ENCODE measurements at regions not wholly inside any gene's neighbourhood (a gene's known extent, or its start where the extent isn't known, plus 50 kb on each side); places are given as distances from the start of the nearest gene placed in this dataset.
"Not testable (repeated sequence)": the region's sequence is repeated elsewhere in the genome, so short reads cannot be mapped to it uniquely, and the experiment has no call there.

DNA sequence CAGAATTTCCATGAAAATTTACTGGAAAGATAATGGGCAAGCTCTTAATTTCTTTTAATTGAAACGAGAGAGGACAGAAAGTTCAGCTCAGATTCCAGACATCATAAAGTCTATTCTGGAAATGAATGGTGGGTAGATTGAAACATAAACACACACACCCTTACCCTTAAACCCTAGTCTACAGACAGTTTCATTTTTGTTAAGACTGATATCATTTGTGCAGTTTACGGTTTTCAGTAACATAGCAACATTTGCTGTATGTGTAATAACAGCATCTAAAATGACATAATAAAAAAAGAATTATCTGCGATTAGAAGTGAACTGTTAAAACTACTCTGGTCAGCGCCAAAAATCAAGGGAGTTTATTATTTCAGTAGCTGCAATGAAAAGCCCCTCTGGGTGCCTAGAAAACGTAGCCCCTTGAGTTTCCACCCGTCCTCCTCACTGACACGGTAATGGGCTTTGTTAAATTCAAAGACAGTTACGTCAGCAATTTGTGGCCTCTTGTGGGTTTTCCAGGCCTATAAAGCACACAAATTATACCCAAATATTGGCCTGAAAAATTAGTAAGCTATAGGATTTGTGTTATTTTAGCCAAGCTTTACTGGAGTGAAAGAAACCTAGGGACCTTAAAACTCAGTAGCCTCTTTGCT is 520.6 kb upstream of the SOX9 start:
- no peak for ATAC-seq (ENCODE audit: low read depth in 2 of 2)

DNA sequence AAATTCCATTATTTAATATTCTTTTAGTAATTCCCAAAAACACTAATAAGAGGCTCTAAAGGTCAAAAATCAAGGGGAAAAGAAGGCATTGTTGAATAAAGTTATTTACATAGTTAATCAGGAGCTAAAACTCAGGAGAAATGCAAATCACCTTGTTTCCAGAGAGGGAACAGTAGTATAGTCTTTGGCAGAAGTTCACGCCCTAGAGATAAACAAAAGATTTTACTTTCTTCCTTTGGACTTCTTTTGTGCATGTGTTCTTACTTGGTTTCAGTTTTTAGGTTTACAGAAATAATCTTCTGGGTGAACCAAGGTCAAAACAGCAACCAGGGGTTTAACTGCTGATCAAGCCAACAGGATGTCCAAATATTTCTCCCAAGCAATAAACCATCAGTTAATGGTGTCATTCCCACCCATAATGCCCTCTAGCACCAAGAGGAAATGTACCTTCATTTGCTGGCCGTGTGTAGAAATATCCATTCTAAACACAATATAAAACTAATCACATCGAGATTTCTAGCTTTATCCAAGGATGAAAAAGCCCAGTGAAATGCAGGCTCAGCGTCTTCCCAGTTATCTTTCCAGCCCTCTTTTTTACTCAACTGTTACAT is 518.8 kb upstream of the SOX9 start:
- H3K27me3 Mint-ChIP-seq, result no peaks in the 10 kb centered on the region

More for the DNA sequence above, 520.6 kb upstream of the SOX9 start:
- Mint-ChIP-seq H3K36me3 (no peaks in the 10 kb centered on the region), H3K4me3 (no peak overlapping the region), H3K4me1 (no peaks in the 10 kb centered on the region), H3K9me3 (peaks cover 0 to 23% (median 4%) of the 10 kb centered on the region in 7 donors), H3K27me3 (no peaks in the 10 kb centered on the region), H3K27ac (no peak overlapping the region)
- H3K36me3 ChIP-seq (ENCODE audit: control insufficient read depth, insufficient read depth, low read length), result no peaks in the 10 kb centered on the region
- H3K4me1 ChIP-seq (ENCODE audit: control insufficient read depth, insufficient read depth, low read length, poor library complexity, severe bottlenecking), result no peaks in the 10 kb centered on the region
- H3K27me3 ChIP-seq (ENCODE audit: control insufficient read depth, insufficient read depth, low read length), result no peaks in the 10 kb centered on the region
- peaks cover 0 to 4% of the 10 kb centered on the region in 2 experiments for H3K9me3 ChIP-seq (ENCODE audit: control insufficient read depth in 2 of 2, low read length in 2 of 2)
- DNase-seq, result no peak
- H3K4me3 ChIP-seq (ENCODE audit: low read depth, low read length), result no peak overlapping the region
- no peak overlapping the region for H3K27ac ChIP-seq (ENCODE audit: insufficient read depth, low read length, poor library complexity, severe bottlenecking)

DNA sequence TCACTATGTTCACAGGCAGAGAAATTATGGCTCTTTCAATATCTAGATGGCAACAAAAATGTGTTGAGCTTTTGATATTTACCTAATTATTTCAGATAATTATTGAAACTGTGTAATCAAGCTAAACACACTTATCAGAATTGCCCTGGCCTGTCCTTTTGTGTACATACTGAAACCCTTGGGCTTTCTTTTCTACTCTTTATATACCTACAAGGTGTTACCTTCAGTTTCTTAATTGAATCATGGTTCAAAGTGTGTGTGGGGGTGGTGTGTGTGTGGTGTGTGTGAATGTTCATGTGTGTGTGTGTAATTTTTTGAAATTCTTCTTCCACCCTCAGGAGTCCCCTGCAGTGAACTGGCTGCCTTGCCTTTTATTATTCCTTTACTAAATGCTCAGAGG is 506.8 kb upstream of the SOX9 start:
- Mint-ChIP-seq H3K4me3 (no peak overlapping the region), H3K4me1 (no peaks in the 10 kb centered on the region), H3K9me3 (peaks cover 2 to 40% (median 14%) of the 10 kb centered on the region in 7 donors), H3K27me3 (no peaks in the 10 kb centered on the region), H3K27ac (no peak overlapping the region), H3K36me3 (no peaks in the 10 kb centered on the region)
- Histone ChIP-seq H3K4me3 (ENCODE audit: low read depth, low read length) (no peak overlapping the region), H3K27me3 (ENCODE audit: control insufficient read depth, insufficient read depth, low read length) (no peaks in the 10 kb centered on the region), H3K4me1 (ENCODE audit: control insufficient read depth, insufficient read depth, low read length, poor library complexity, severe bottlenecking) (no peaks in the 10 kb centered on the region), H3K9me3 (ENCODE audit: control insufficient read depth in 2 of 2, low read length in 2 of 2) (peaks cover 0 to 10% of the 10 kb centered on the region in 2 experiments), H3K27ac (ENCODE audit: insufficient read depth, low read length, poor library complexity, severe bottlenecking) (no peak overlapping the region), H3K36me3 (ENCODE audit: control insufficient read depth, insufficient read depth, low read length) (no peaks in the 10 kb centered on the region)
- ATAC-seq (ENCODE audit: low read depth in 2 of 2), result no peak
- no peak for DNase-seq

More for the DNA sequence above, 518.8 kb upstream of the SOX9 start:
- Histone ChIP-seq H3K36me3 (ENCODE audit: control insufficient read depth, insufficient read depth, low read length) (no peaks in the 10 kb centered on the region), H3K4me3 (ENCODE audit: low read depth, low read length) (no peak overlapping the region), H3K9me3 (ENCODE audit: control insufficient read depth in 2 of 2, low read length in 2 of 2) (peaks cover 0 to 4% of the 10 kb centered on the region in 2 experiments), H3K4me1 (ENCODE audit: control insufficient read depth, insufficient read depth, low read length, poor library complexity, severe bottlenecking) (no peaks in the 10 kb centered on the region), H3K27ac (ENCODE audit: insufficient read depth, low read length, poor library complexity, severe bottlenecking) (no peak overlapping the region), H3K27me3 (ENCODE audit: control insufficient read depth, insufficient read depth, low read length) (no peaks in the 10 kb centered on the region)
- DNase-seq (no peak), ATAC-seq (ENCODE audit: low read depth in 2 of 2) (no peak)
- Mint-ChIP-seq H3K9me3 (peaks cover 0 to 19% (median 4%) of the 10 kb centered on the region in 7 donors), H3K36me3 (no peaks in the 10 kb centered on the region), H3K27ac (no peak overlapping the region), H3K4me3 (no peak overlapping the region), H3K4me1 (no peaks in the 10 kb centered on the region)

DNA sequence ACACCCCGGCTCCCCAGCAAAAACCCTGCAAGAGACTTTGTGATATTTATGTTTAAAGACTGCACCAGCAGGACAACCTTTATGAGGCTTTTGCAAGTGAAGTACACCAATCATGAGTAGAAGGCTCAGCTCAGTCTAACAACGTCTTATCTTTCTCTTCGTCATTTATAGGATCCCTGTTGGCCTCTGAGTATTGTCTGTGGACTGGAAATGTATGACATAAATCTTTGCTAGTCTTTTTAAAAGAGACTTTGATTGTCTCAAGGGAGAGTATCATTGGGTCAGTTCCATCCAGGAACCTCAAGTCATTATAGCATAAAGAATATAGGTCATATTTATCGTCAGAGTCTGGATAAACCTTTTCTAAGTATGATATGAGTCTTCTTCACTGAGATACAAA is 505.0 kb upstream of the SOX9 start:
- Histone ChIP-seq H3K27me3 (ENCODE audit: control insufficient read depth, insufficient read depth, low read length) (no peaks in the 10 kb centered on the region), H3K4me1 (ENCODE audit: control insufficient read depth, insufficient read depth, low read length, poor library complexity, severe bottlenecking) (no peaks in the 10 kb centered on the region), H3K36me3 (ENCODE audit: control insufficient read depth, insufficient read depth, low read length) (no peaks in the 10 kb centered on the region), H3K27ac (ENCODE audit: insufficient read depth, low read length, poor library complexity, severe bottlenecking) (no peak overlapping the region), H3K4me3 (ENCODE audit: low read depth, low read length) (no peak overlapping the region), H3K9me3 (ENCODE audit: control insufficient read depth in 2 of 2, low read length in 2 of 2) (peaks cover 0 to 10% of the 10 kb centered on the region in 2 experiments)
- Mint-ChIP-seq H3K9me3 (peaks cover 4 to 47% (median 14%) of the 10 kb centered on the region in 7 donors), H3K27ac (no peak overlapping the region), H3K4me1 (no peaks in the 10 kb centered on the region), H3K27me3 (no peaks in the 10 kb centered on the region), H3K4me3 (peak overlapping the region in 1 of 4 donors; percentile 15), H3K36me3 (no peaks in the 10 kb centered on the region)
- no peak for ATAC-seq (ENCODE audit: low read depth in 2 of 2)
- no peak for DNase-seq

DNA sequence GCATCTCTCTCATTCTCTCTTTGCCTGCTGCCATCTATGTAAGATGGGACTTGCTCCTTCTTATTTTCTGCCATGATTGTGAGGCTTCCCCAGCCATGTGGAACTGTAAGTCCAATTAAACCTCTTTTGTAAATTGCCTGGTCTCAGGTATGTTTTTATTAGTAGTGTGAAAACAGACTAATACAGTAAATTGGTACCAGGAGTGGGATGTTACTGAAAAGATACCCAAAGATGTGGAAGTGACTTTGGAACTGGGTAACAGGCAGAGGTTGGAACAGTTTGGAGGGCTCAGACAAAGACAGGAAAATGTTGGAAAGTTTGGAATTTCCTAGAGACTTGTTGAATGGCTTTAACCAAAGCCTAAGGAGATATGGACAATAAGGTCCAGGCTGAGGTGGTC is 503.1 kb upstream of the SOX9 start:
- not testable (repeated sequence) for H3K27ac Mint-ChIP-seq, DNase-seq

DNA sequence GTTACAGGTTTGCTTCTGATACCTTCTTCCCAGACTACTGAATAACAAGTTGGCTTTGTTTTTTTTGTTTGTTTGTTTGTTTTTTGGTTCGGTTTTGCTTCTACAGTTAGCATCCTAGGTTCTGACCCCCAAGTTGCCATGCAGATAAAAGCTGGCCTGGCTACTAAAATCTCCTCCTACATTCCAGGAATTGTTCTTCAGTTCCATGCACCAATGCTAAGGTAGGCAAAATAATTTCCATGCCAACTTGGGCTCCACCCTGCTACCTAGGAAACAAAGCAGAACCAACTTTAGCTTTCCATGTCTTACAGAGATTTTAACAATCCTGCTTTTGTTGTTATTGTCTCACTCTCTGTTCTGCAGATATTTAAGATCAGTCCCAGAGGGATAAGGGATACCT is 495.5 kb upstream of the SOX9 start:
- H3K36me3 Mint-ChIP-seq, result no peaks in the 10 kb centered on the region
- Histone ChIP-seq H3K9me3 (ENCODE audit: control insufficient read depth in 2 of 2, low read length in 2 of 2) (no peaks in the 10 kb centered on the region), H3K27me3 (ENCODE audit: control insufficient read depth, insufficient read depth, low read length) (no peaks in the 10 kb centered on the region), H3K4me3 (ENCODE audit: low read depth, low read length) (no peak overlapping the region), H3K4me1 (ENCODE audit: control insufficient read depth, insufficient read depth, low read length, poor library complexity, severe bottlenecking) (no peaks in the 10 kb centered on the region), H3K36me3 (ENCODE audit: control insufficient read depth, insufficient read depth, low read length) (no peaks in the 10 kb centered on the region), H3K27ac (ENCODE audit: insufficient read depth, low read length, poor library complexity, severe bottlenecking) (no peak overlapping the region)
- ATAC-seq (ENCODE audit: low read depth in 2 of 2) (no peak), DNase-seq (no peak)
- H3K4me3 Mint-ChIP-seq, result no peak overlapping the region
- H3K9me3 Mint-ChIP-seq, result peaks cover 0 to 19% (median 3%) of the 10 kb centered on the region in 7 donors
- no peaks in the 10 kb centered on the region for H3K4me1 Mint-ChIP-seq
- no peaks in the 10 kb centered on the region for H3K27me3 Mint-ChIP-seq
- H3K27ac Mint-ChIP-seq, result no peak overlapping the region

More for the DNA sequence above, 503.1 kb upstream of the SOX9 start:
- not testable (repeated sequence) for H3K4me1 Mint-ChIP-seq; H3K27ac ChIP-seq (ENCODE audit: insufficient read depth, low read length, poor library complexity, severe bottlenecking); H3K4me3 ChIP-seq (ENCODE audit: low read depth, low read length); H3K27me3 ChIP-seq (ENCODE audit: control insufficient read depth, insufficient read depth, low read length); ATAC-seq (ENCODE audit: low read depth in 2 of 2); H3K4me1 ChIP-seq (ENCODE audit: control insufficient read depth, insufficient read depth, low read length, poor library complexity, severe bottlenecking); H3K36me3 ChIP-seq (ENCODE audit: control insufficient read depth, insufficient read depth, low read length); H3K36me3 Mint-ChIP-seq; H3K27me3 Mint-ChIP-seq
- peak overlapping the region in 1 of 4 donors; percentile 15 for H3K4me3 Mint-ChIP-seq
- peaks cover 0 to 10% of the 10 kb centered on the region in 2 experiments for H3K9me3 ChIP-seq (ENCODE audit: control insufficient read depth in 2 of 2, low read length in 2 of 2)
- H3K9me3 Mint-ChIP-seq, result peaks cover 6 to 52% (median 14%) of the 10 kb centered on the region in 7 donors

DNA sequence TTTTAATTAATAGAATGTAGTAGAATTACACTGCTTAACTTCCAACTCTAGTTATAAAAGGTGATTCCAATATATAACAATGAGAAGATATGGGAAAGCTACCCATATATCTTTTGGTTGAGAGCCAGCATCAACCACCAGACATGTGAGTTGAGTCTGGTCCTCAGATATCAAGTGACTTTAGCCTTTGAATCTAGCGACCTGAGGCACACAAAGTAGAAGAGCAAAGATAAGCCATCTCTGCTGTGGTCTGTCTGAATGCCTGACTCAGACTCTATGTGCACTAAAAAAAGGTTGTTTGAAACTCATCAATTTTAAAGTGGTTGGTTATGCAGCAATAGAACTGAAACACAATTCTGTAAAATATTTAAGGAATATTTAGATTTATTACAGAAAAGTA is 492.5 kb upstream of the SOX9 start:
- no peaks in the 10 kb centered on the region for H3K27me3 Mint-ChIP-seq

DNA sequence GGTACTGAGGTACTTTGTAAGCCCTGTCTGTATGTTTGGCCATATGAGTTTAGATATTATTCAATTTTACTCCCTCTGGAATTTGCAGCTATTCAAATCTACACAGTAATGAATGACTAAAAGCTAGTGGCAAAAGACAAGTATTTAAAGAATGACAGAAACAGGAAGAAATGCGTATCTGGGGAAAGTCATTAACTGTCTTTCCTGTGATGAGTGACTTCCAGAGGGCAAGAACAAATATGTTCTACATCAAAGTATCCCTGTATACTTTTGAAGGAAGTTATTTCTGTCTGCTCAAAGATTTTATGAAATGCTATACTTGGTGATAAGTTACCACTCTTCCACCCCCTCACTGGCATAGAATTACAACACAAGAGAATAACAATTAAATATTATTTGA is 489.3 kb upstream of the SOX9 start:
- H3K4me1 Mint-ChIP-seq, result no peaks in the 10 kb centered on the region
- no peak overlapping the region for H3K27ac Mint-ChIP-seq
- H3K36me3 ChIP-seq (ENCODE audit: control insufficient read depth, insufficient read depth, low read length), result no peaks in the 10 kb centered on the region
- ATAC-seq (ENCODE audit: low read depth in 2 of 2) (no peak), DNase-seq (no peak)
- peaks cover 0 to 6% (median 2%) of the 10 kb centered on the region in 7 donors for H3K9me3 Mint-ChIP-seq
- H3K27me3 ChIP-seq (ENCODE audit: control insufficient read depth, insufficient read depth, low read length), result no peaks in the 10 kb centered on the region
- H3K4me3 Mint-ChIP-seq, result no peak overlapping the region
- no peaks in the 10 kb centered on the region for H3K36me3 Mint-ChIP-seq
- no peak overlapping the region for H3K27ac ChIP-seq (ENCODE audit: insufficient read depth, low read length, poor library complexity, severe bottlenecking)
- no peaks in the 10 kb centered on the region for H3K9me3 ChIP-seq (ENCODE audit: control insufficient read depth in 2 of 2, low read length in 2 of 2)
- no peaks in the 10 kb centered on the region for H3K4me1 ChIP-seq (ENCODE audit: control insufficient read depth, insufficient read depth, low read length, poor library complexity, severe bottlenecking)
- no peak overlapping the region for H3K4me3 ChIP-seq (ENCODE audit: low read depth, low read length)
- H3K27me3 Mint-ChIP-seq, result no peaks in the 10 kb centered on the region

More for the DNA sequence above, 492.5 kb upstream of the SOX9 start:
- Mint-ChIP-seq H3K27ac (no peak overlapping the region), H3K9me3 (peaks cover 0 to 8% (median 1%) of the 10 kb centered on the region in 7 donors), H3K4me3 (no peak overlapping the region), H3K36me3 (no peaks in the 10 kb centered on the region), H3K4me1 (no peaks in the 10 kb centered on the region)
- ATAC-seq (ENCODE audit: low read depth in 2 of 2) (no peak), DNase-seq (no peak)
- no peaks in the 10 kb centered on the region for H3K27me3 ChIP-seq (ENCODE audit: control insufficient read depth, insufficient read depth, low read length)
- no peak overlapping the region for H3K4me3 ChIP-seq (ENCODE audit: low read depth, low read length)
- H3K9me3 ChIP-seq (ENCODE audit: control insufficient read depth in 2 of 2, low read length in 2 of 2), result no peaks in the 10 kb centered on the region
- H3K36me3 ChIP-seq (ENCODE audit: control insufficient read depth, insufficient read depth, low read length), result no peaks in the 10 kb centered on the region
- H3K27ac ChIP-seq (ENCODE audit: insufficient read depth, low read length, poor library complexity, severe bottlenecking), result no peak overlapping the region
- no peaks in the 10 kb centered on the region for H3K4me1 ChIP-seq (ENCODE audit: control insufficient read depth, insufficient read depth, low read length, poor library complexity, severe bottlenecking)
